ENCODE measurements at regions not wholly inside any gene's neighbourhood (a gene's known extent, or its start where the extent isn't known, plus 50 kb on each side); places are given as distances from the start of the nearest gene placed in this dataset.

GRCh38 chr6:63154535-63154934 is 56.7 kb upstream of the FKBP1C start:
- Mint-ChIP-seq H3K4me1 (no peaks in the 10 kb centered on the region), H3K9me3 (ENCODE audit: insufficient read depth) (no peaks in the 10 kb centered on the region), H3K4me3 (no peak overlapping the region), H3K27ac (no peak overlapping the region), H3K27me3 (no peaks in the 10 kb centered on the region)
- H3K36me3 ChIP-seq (replicated peaks in 1 of 2; ENCODE audit: control extremely low read depth in 1 of 2, control insufficient read depth in 1 of 2, extremely low read depth in 1 of 2, insufficient read depth in 2 of 2, low read length in 1 of 2): no peaks in the 10 kb centered on the region
- H3K27ac ChIP-seq (ENCODE audit: low read length in 2 of 2): no peak overlapping the region
- H2AFZ ChIP-seq (ENCODE audit: insufficient read depth, low read depth, low read length, poor library complexity, severe bottlenecking): no peak overlapping the region
- no peak overlapping the region for H3K9ac ChIP-seq (ENCODE audit: low read length)
- no peaks in the 10 kb centered on the region for H3K79me2 ChIP-seq (ENCODE audit: control insufficient read depth, insufficient read depth, low read length)
- CTCF ChIA-PET: no interaction called here
- whole genome bisulfite sequencing (ENCODE audit: insufficient coverage): 100% methylated on average over 1 of the region's 2 CpGs
- no peak overlapping the region for H3K4me3 ChIP-seq (ENCODE audit: control extremely low read depth in 1 of 5, extremely low read depth in 1 of 5, insufficient read depth in 1 of 5, low read depth in 2 of 5, low read length in 4 of 5)
- H4K20me1 ChIP-seq (ENCODE audit: control insufficient read depth, insufficient read depth, low read length, poor library complexity, severe bottlenecking): no peaks in the 10 kb centered on the region
- intact Hi-C loops (cut with micrococcal nuclease): no loop called here
- no peak for DNase-seq
- TF ChIP-seq CTCF (IDR thresholded peaks at IDR 0.05) (no peak), EZH2 (IDR thresholded peaks at IDR 0.05; ENCODE audit: borderline replicate concordance, insufficient read depth, low read depth, low read length, poor library complexity, severe bottlenecking) (no peak)
- no peaks in the 10 kb centered on the region for H3K4me1 ChIP-seq (ENCODE audit: control insufficient read depth in 2 of 2, insufficient read depth in 2 of 2, low read length in 2 of 2)
- POLR2A ChIA-PET: no interaction called here
- ATAC-seq (ENCODE audit: low read depth): no peak
- no peaks in the 10 kb centered on the region for H3K27me3 ChIP-seq (replicated peaks in 1 of 4; ENCODE audit: control extremely low read depth in 1 of 4, control insufficient read depth in 3 of 4, insufficient read depth in 4 of 4, low read length in 3 of 4)
- no peaks in the 10 kb centered on the region for H3K9me3 ChIP-seq (ENCODE audit: control extremely low read depth in 1 of 3, control insufficient read depth in 2 of 3, insufficient read depth in 1 of 3, low read length in 2 of 3)
- no peak overlapping the region for H3K4me2 ChIP-seq (replicated peaks; ENCODE audit: low read depth, low read length, poor library complexity, severe bottlenecking)

Measured in B cell (primary cell).